ENCODE measurements at regions not wholly inside any gene's neighbourhood (a gene's known extent, or its start where the extent isn't known, plus 50 kb on each side); places are given as distances from the start of the nearest gene placed in this dataset.
A peak's percentile ranks its signal among the peaks of the same experiment; 100 is the strongest.

- no peak overlapping the region for H3K4me3 Mint-ChIP-seq
- H3K36me3 Mint-ChIP-seq (ENCODE audit: low read depth), result no peaks in the 10 kb centered on the region
- no peak for DNase-seq
- no peak for TF ChIP-seq CTCF (IDR thresholded peaks at IDR 0.05)
- H3K27me3 Mint-ChIP-seq (ENCODE audit: low read depth, poor library complexity), result no peaks in the 10 kb centered on the region
- H3K4me1 Mint-ChIP-seq, result peaks cover 9% of the 10 kb centered on the region
- no peaks in the 10 kb centered on the region for H3K9me3 Mint-ChIP-seq
- no peak overlapping the region for H3K27ac Mint-ChIP-seq
Measured at GRCh38 chr4:119744580-119744979, 116.0 kb upstream of the PDE5A start.

GRCh38 chr4:119743644-119744043 is 115.0 kb upstream of the PDE5A start:
- Mint-ChIP-seq H3K4me1 (peaks cover 12% of the 10 kb centered on the region), H3K27ac (no peak overlapping the region), H3K9me3 (no peaks in the 10 kb centered on the region), H3K4me3 (no peak overlapping the region), H3K27me3 (ENCODE audit: low read depth, poor library complexity) (no peaks in the 10 kb centered on the region), H3K36me3 (ENCODE audit: low read depth) (no peaks in the 10 kb centered on the region)
- DNase-seq, result no peak
- no peak for TF ChIP-seq CTCF (IDR thresholded peaks at IDR 0.05)

- no peaks in the 10 kb centered on the region for H3K36me3 Mint-ChIP-seq (ENCODE audit: low read depth)
- no peak overlapping the region for H3K4me3 Mint-ChIP-seq
- DNase-seq, result no peak
- H3K27ac Mint-ChIP-seq, result peak overlapping the region; percentile 38
- H3K9me3 Mint-ChIP-seq, result no peaks in the 10 kb centered on the region
- no peak for TF ChIP-seq CTCF (IDR thresholded peaks at IDR 0.05)
- peaks cover 21% of the 10 kb centered on the region for H3K4me1 Mint-ChIP-seq
- H3K27me3 Mint-ChIP-seq (ENCODE audit: low read depth, poor library complexity), result no peaks in the 10 kb centered on the region
Measured at GRCh38 chr4:119739796-119740195, 111.2 kb upstream of the PDE5A start.

GRCh38 chr4:119738901-119739300 is 110.3 kb upstream of the PDE5A start:
- Mint-ChIP-seq H3K36me3 (ENCODE audit: low read depth) (no peaks in the 10 kb centered on the region), H3K4me1 (peaks cover 26% of the 10 kb centered on the region), H3K9me3 (no peaks in the 10 kb centered on the region), H3K4me3 (no peak overlapping the region), H3K27me3 (ENCODE audit: low read depth, poor library complexity) (no peaks in the 10 kb centered on the region), H3K27ac (no peak overlapping the region)
- no peak for DNase-seq
- no peak for TF ChIP-seq CTCF (IDR thresholded peaks at IDR 0.05)

GRCh38 chr4:119736559-119736958 is 108.0 kb upstream of the PDE5A start:
- H3K36me3 Mint-ChIP-seq (ENCODE audit: low read depth), result no peaks in the 10 kb centered on the region
- no peak for DNase-seq
- H3K4me1 Mint-ChIP-seq, result peaks cover 38% of the 10 kb centered on the region
- no peak overlapping the region for H3K27ac Mint-ChIP-seq
- H3K9me3 Mint-ChIP-seq, result no peaks in the 10 kb centered on the region
- TF ChIP-seq CTCF (IDR thresholded peaks at IDR 0.05), result no peak
- H3K4me3 Mint-ChIP-seq, result no peak overlapping the region
- H3K27me3 Mint-ChIP-seq (ENCODE audit: low read depth, poor library complexity), result no peaks in the 10 kb centered on the region

- Mint-ChIP-seq H3K36me3 (ENCODE audit: low read depth) (no peaks in the 10 kb centered on the region), H3K27ac (peak overlapping the region; percentile 96), H3K9me3 (no peaks in the 10 kb centered on the region), H3K4me3 (no peak overlapping the region), H3K4me1 (peaks cover 47% of the 10 kb centered on the region), H3K27me3 (ENCODE audit: low read depth, poor library complexity) (no peaks in the 10 kb centered on the region)
- DNase-seq, result no peak
- TF ChIP-seq CTCF (IDR thresholded peaks at IDR 0.05), result no peak
Measured at GRCh38 chr4:119735165-119735651, 106.6 kb upstream of the PDE5A start.
